Heart left ventricle (tissue), 16 donors: ENCODE measurements at regions not wholly inside any gene's neighbourhood (a gene's known extent, or its start where the extent isn't known, plus 50 kb on each side); places are given as distances from the start of the nearest gene placed in this dataset.

Source experiments
- ATAC-seq, 4 donors: fragments of 200-7000 bp; cut with Tn5 transposase; one replicate each; pipeline ENCODE4 v1.9.1; 2020 to 2022; ENCODE audit warnings: moderate library complexity in 4 of 4, mild to moderate bottlenecking in 3 of 4, moderate number of reproducible peaks in 1 of 4
- DNase-seq, 5 donors: peaks; one replicate each; pipeline ENCODE4 v3.0.0-alpha.2; 2020
- H3K27ac ChIP-seq, 12 donors: fragments of 200-600 bp; sonication (generic) in 4 of 12; one replicate each; pipeline versions ENCODE4 v1.5.0 to v1.8.0; 2016 to 2022; ENCODE audit warnings: mild to moderate bottlenecking in 2 of 12
- H3K27me3 ChIP-seq, 9 donors: fragments of 200-600 bp; sonication (generic) in 2 of 9; one replicate each; pipeline versions ENCODE4 v1.5.1 to v1.8.0; 2016 to 2022; ENCODE audit warnings: mild to moderate bottlenecking in 3 of 9
- H3K36me3 ChIP-seq, 9 donors: fragments of 200-600 bp; sonication (generic) in 2 of 9; one replicate each; pipeline versions ENCODE4 v1.5.0 to v1.8.0; 2018 to 2022; ENCODE audit warnings: mild to moderate bottlenecking in 2 of 9
- H3K4me1 ChIP-seq, 12 donors: fragments of 200-600 bp; sonication (generic) in 4 of 12; one replicate each; pipeline versions ENCODE4 v1.5.0 to v1.8.0; 2016 to 2022; ENCODE audit warnings: mild to moderate bottlenecking in 3 of 12
- H3K4me3 ChIP-seq, 12 donors: fragments of 200-600 bp; sonication (generic) in 4 of 12; one replicate each; pipeline versions ENCODE4 v1.5.0 to v1.8.0; 2017 to 2022; ENCODE audit warnings: mild to moderate bottlenecking in 9 of 12, moderate library complexity in 4 of 12
- H3K9me3 ChIP-seq, 12 donors: fragments of 200-600 bp; sonication (generic) in 4 of 12; one replicate each; pipeline versions ENCODE4 v1.5.0 to v1.8.0; 2016 to 2022; ENCODE audit warnings: mild to moderate bottlenecking in 1 of 12
- CTCF ChIP-seq, 12 donors: fragments of 200-600 bp; sonication (generic) in 4 of 12; IDR thresholded peaks; one replicate each; pipeline versions ENCODE4 v1.5.0 to v1.8.0; 2018 to 2022; ENCODE audit warnings: antibody characterized with exemption in 12 of 12, mild to moderate bottlenecking in 5 of 12
- POLR2A ChIP-seq, 2 donors: fragments of 450-650 bp; IDR thresholded peaks; one replicate each; pipeline ENCODE4 v1.6.1; 2017; ENCODE audit warnings: antibody characterized with exemption in 2 of 2, mild to moderate bottlenecking in 2 of 2, moderate library complexity in 2 of 2
- WGBS, 4 donors: extraction: QIAGEN DNeasy Blood & Tissue Kit in 2 of 4; methylation state at CpG; one replicate each; pipeline versions ENCODE4 v1.1.5 to v1.1.7; 2013 to 2018; 5-methylcytosine and 5-hydroxymethylcytosine counted together
- intact Hi-C, 10 donors: fragments of 100-400 bp; cut with DNase I; formaldehyde crosslinking; loops; one replicate each; pipeline versions ENCODE4 v1.11.1 to v1.14.2; 2022
- donor health status: ischemic (EF 13 %, LVEDD 7.1; RV severe dilation, severe dysfunction).
- donor health status: healthy with polysubstance abuse.
- donor health status: DM: no; HTN: yes; CAD: no.
- donor health status: DM: no; HTN: no; CAD: no.
- donor health status: ischemic (EF 25% LVEDD 6.9; RV normal size, moderate dysfunction).
- donor health status: ischemic (EF 25% LVEDD 5.7; RV mildly dilated, moderate dysfunction).
- donor health status: healthy.
- donor health status: DM: yes; HTN: yes; CAD: no.
- donor health status: ischemic (EF 35%, LVEDD 5.7; RV mildly dilated, moderate dysfunction).
- donor health status: nonischemic (EF 11% LVEDD 7.7; RV severe dilation, severe dysfunction).
- donor health status: DM: yes; HTN: yes; CAD: no.
- donor health status: PGD.
- donor health status: ischemic (EF 29% LVEDD 5.4; RV normal size, mild dysfunction).
- donor health status: nonischemic (EF 23%, LVEDD 6.1; RV moderate dilation, normal function).

- DNase-seq: peak in 1 of 5 donors; percentile 3
- H3K36me3 ChIP-seq: no peaks in the 10 kb centered on the region
- peaks cover 0 to 7% (median 0%) of the 10 kb centered on the region in 9 donors for H3K27me3 ChIP-seq
- H3K4me1 ChIP-seq: peaks cover 0 to 11% (median 0%) of the 10 kb centered on the region in 12 donors
- no peak overlapping the region for H3K4me3 ChIP-seq
- H3K9me3 ChIP-seq: no peaks in the 10 kb centered on the region
- no peak for TF ChIP-seq CTCF (IDR thresholded peaks at IDR 0.05)
- TF ChIP-seq POLR2A (IDR thresholded peaks at IDR 0.05): no peak
- H3K27ac ChIP-seq: no peak overlapping the region
- 46 to 55% (median 49%) methylated on average over 7 of the region's 7 CpGs for WGBS, 4 donors
- peak in 3 of 4 donors; percentile 78 to 84 (median 80) for ATAC-seq
- intact Hi-C loops: no loop called here
These were observed 496.9 kb upstream of the DIPK2B start for GRCh38 chrX:45697591-45697990.

GRCh38 chrX:45696736-45697135 lies 496.1 kb upstream of the DIPK2B start:
- Histone ChIP-seq H3K4me1 (peaks cover 0 to 11% (median 0%) of the 10 kb centered on the region in 12 donors), H3K9me3 (no peaks in the 10 kb centered on the region), H3K36me3 (no peaks in the 10 kb centered on the region), H3K4me3 (no peak overlapping the region), H3K27ac (no peak overlapping the region), H3K27me3 (peaks cover 0 to 7% (median 0%) of the 10 kb centered on the region in 9 donors)
- DNase-seq (no peak), ATAC-seq (no peak)
- TF ChIP-seq POLR2A (IDR thresholded peaks at IDR 0.05) (no peak), CTCF (IDR thresholded peaks at IDR 0.05) (no peak)
- 59 to 65% (median 63%) methylated on average over 2 of the region's 2 CpGs for WGBS, 4 donors
- intact Hi-C loops: no loop called here

GRCh38 chrX:45689971-45690370 lies 489.3 kb upstream of the DIPK2B start:
- WGBS, 4 donors: 47 to 74% (median 58%) methylated on average over 1 of the region's 1 CpG

GRCh38 chrX:45683914-45684313 lies 483.2 kb upstream of the DIPK2B start:
- H3K4me1 ChIP-seq: no peaks in the 10 kb centered on the region
- no peak overlapping the region for H3K4me3 ChIP-seq
- TF ChIP-seq CTCF (IDR thresholded peaks at IDR 0.05) (no peak), POLR2A (IDR thresholded peaks at IDR 0.05) (no peak)
- no peak for ATAC-seq
- no peak overlapping the region for H3K27ac ChIP-seq
- no peaks in the 10 kb centered on the region for H3K36me3 ChIP-seq
- intact Hi-C loops: no loop called here
- 29 to 77% (median 56%) methylated on average over 1 of the region's 1 CpG for WGBS, 4 donors
- peaks cover 0 to 18% (median 0%) of the 10 kb centered on the region in 9 donors for H3K27me3 ChIP-seq
- no peak for DNase-seq
- no peaks in the 10 kb centered on the region for H3K9me3 ChIP-seq

More at GRCh38 chrX:45689971-45690370, 489.3 kb upstream of the DIPK2B start:
- intact Hi-C loops: no loop called here
- Histone ChIP-seq H3K4me3 (no peak overlapping the region), H3K9me3 (no peaks in the 10 kb centered on the region), H3K4me1 (no peaks in the 10 kb centered on the region), H3K27ac (no peak overlapping the region), H3K27me3 (peaks cover 0 to 22% (median 0%) of the 10 kb centered on the region in 9 donors), H3K36me3 (no peaks in the 10 kb centered on the region)
- no peak for ATAC-seq
- no peak for TF ChIP-seq POLR2A (IDR thresholded peaks at IDR 0.05)
- TF ChIP-seq CTCF (IDR thresholded peaks at IDR 0.05): no peak
- DNase-seq: no peak
